HG03064 (cell line): ENCODE measurements at regions not wholly inside any gene's neighbourhood (a gene's known extent, or its start where the extent isn't known, plus 50 kb on each side); places are given as distances from the start of the nearest gene placed in this dataset.

Experiments used
- ATAC-seq: cut with Tn5 transposase; IDR thresholded peaks from one replicate; pipeline ENCODE4 v1.9.1; 2021; ENCODE audit warnings: low read depth; ENCODE audit not compliant: unreplicated experiment

GRCh38 chr2:52805901-52806410 is 961.6 kb upstream of the CHAC2 start:
- no peak for ATAC-seq

- no peak for ATAC-seq
Observed at GRCh38 chr2:52794581-52794980, 973.0 kb upstream of the CHAC2 start.

DNA sequence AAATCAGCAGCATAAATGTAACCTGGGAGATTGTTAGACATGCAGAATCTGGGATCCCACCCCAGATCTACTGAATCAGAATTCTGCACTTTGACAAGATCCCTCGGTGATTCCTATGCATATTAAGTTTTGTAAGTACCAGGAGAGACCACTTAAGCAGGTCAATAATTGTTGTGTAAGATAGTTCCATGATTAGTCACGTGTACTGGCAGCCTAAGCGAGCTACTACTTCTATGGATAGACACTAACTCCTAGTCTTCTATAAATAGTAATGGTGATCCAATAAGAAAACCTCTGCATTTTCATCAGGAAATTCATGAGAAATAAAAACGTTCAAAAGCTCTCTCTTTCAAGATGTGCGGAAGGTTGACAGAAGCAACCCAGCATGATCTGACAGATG is 988.2 kb upstream of the CHAC2 start:
- no peak for ATAC-seq

DNA sequence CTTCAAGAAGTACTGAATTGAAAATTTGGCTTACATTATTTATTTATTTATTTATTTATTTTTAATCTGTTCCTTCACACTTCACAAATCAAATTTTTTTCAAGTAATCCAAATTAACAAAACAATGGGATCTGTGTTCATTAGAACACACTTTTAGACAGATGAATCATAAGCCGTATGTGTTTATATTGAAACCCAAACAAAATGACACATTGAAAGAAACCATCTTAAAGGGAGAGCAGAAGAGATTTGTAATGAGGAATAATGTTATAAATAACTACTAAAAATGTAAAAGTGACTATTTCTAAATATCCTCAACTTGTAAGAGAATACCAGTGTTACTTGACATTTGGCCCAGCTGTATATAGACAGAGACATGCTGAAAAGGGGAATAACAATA is 991.0 kb upstream of the CHAC2 start:
- ATAC-seq = no peak

DNA sequence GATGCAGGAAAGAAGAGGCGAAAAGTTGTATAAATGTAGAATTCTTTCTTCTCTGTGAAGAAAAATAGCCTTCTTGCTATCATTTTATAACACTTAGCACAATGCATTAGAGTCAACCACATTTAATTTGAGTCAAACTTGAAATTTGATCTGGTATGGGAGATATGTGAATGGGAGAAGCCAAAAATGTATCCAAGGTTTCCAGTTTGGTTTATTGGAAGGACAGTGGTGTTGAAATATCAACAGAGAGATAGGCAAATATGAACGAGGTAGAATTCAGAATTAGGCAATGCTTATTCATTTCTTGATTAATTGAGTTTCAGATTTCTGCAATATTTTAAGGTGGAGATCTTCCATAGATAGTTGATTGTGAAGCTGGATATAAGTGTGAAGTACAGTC is 991.9 kb upstream of the CHAC2 start:
- ATAC-seq = no peak

GRCh38 chr2:52765735-52766134 is 1001.9 kb upstream of the CHAC2 start:
- ATAC-seq = no peak

- ATAC-seq = no peak
Observed at GRCh38 chr2:52749764-52750163, 1017.8 kb upstream of the CHAC2 start.

DNA sequence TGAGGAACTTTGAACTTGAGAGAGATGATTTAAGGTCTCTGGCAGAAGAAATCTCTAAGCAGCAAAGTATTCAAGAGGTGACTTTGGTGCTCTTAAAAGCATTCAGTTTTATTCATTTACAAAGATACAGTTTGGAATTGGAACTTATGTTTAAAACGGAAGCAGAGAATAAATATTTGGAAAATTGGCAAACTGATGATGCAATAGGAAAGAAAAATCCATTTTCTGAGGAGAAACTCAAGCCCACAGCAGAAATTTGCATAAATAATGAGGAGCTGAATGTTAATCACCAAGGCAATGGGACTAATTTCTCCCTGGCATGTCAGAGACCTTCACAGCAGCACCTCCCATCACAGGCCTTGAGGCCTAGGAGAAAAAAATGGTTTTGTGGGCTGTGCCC is 1022.5 kb upstream of the CHAC2 start:
- ATAC-seq = no peak

GRCh38 chr2:52732849-52733395 is 1034.7 kb upstream of the CHAC2 start:
- ATAC-seq = no peak

DNA sequence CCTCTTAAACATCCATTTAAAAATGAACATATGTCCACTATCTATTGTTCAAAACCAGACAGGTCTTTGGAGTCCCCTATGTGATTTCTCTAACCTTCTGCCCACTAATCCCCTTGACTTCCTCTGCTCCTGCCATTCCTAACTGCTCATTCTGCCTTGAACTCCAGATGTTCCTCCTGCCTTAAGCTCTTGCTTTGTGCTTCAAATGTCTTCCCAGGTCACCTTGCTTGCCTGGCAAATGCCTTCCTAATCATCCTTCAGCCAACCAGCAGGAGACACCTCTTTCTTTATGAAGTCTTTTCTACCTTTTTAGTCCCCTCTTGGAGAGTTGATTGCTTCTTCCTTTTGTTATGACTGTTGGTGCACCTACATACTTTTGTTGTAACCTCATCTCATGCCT is 1043.0 kb upstream of the CHAC2 start:
- ATAC-seq = no peak

- no peak for ATAC-seq
Observed at GRCh38 chr2:52717836-52718235, 1049.8 kb upstream of the CHAC2 start.

DNA sequence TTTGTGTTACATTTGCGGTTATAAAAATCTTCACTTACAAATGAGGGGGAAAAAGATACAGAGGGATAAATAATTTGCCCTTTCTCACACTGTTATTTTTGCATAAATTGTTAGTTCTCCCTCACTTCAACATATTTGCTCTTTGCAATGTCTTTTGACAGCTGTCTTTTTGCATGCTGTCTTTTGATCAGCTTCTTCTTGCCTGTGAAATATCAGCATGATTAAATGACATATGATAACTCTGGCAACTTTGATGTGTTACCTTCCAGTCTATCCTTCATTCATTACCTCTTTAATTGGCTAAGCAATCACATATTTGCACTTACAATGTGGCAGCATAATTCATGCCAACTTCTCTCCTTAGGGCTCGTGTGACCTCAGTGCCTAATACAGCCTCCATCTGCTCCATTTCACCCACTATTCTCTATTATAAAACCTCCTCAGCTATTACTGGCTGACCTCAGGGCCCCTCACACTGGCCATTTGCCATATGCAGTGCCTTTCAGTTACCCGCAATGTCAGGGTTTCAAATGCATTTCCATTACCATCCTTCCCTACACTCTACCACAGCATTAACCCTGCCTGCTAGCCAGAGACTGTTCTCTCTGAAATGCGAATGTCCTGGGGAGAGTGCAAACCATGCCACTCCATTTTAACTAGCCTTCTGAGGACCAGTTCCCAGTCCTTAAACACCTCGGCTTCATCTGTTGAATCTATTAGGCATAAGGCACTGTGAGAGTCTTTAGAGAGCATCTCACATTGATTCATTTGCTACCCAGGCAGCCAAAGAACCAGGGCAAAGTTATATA is 1056.6 kb upstream of the CHAC2 start:
- ATAC-seq = no peak

DNA sequence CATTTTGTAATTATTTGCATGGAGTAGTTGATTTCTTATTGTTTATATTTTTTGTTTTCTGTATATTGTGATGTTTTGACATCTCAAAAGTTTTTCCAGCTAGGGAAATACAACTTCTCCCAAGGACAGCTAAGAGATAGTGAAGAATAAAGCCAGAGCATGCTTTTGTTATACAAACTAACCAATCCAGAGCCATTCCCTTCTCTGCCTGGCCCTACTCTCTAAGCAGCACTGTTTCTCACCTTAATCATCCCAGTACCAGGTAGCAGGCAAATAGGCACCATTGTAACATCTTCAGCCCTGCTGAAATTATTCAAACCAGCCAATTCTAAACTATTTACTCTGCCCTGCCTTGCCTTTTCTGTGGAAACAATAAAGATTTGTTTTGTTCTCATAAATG is 1063.4 kb upstream of the CHAC2 start:
- ATAC-seq = no peak

- ATAC-seq = no peak
Observed at GRCh38 chr2:52703004-52703403, 1064.6 kb upstream of the CHAC2 start.

- no peak for ATAC-seq
Observed at GRCh38 chr2:52698408-52698807, 1069.2 kb upstream of the CHAC2 start.

DNA sequence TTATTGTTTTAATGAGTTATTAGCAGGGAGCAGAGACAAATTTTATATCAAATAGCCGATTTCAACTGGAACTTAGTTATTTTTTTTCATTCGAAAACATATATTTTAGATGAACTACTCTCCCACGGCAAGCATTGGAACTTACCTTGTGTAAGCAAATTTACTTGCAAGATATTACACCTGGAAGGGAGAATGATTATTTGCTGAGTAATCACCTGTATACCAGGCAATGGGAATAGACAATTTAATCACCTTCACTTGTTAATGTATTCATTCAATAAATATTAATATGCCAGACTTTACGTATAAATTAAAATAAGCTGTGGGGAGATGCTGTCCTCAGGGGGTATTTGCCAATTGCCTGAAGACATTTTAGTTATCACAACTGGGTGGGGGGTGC is 1069.9 kb upstream of the CHAC2 start:
- no peak for ATAC-seq

DNA sequence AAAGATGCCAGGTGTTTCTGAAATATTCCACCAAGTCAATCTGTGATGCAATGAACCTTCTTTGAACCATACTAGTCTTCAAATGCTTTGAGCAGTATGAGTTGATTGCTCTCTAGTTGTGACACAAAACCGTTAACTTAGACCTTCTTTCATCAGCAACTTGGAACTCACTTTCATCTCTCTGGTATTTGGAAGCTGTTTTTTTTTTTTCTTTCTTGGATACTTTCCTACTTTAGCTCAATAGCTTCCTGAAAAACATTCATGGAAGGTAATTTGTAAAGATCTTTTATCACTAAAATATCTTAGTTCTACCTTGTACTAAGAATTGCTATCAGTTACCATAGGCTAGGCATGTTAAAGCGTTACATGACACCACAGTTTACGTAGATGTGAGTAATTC is 1071.9 kb upstream of the CHAC2 start:
- ATAC-seq = no peak

GRCh38 chr2:52686935-52687334 is 1080.7 kb upstream of the CHAC2 start:
- ATAC-seq = no peak

DNA sequence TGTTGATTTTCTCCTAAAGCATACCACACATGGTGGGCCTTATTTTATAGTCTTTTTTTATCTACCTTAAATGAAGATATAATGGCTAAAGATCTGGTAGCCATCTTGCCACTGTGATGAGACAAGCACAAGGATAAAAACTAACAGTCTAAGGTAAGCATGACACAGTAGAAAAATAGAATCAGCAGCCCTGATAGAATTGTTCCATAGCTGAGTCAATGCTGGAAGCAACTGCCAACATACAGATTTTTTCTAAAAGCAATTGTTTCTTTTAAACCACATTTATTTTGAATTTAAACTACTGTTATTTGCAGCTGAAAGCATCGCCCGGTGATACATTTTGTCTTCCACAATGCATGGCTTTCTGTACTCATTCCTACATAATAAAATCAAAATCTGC is 1091.5 kb upstream of the CHAC2 start:
- ATAC-seq = no peak

- ATAC-seq = no peak
Observed at GRCh38 chr2:52668724-52669123, 1098.9 kb upstream of the CHAC2 start.

- ATAC-seq = no peak
Observed at GRCh38 chr2:52659546-52659945, 1108.1 kb upstream of the CHAC2 start.

DNA sequence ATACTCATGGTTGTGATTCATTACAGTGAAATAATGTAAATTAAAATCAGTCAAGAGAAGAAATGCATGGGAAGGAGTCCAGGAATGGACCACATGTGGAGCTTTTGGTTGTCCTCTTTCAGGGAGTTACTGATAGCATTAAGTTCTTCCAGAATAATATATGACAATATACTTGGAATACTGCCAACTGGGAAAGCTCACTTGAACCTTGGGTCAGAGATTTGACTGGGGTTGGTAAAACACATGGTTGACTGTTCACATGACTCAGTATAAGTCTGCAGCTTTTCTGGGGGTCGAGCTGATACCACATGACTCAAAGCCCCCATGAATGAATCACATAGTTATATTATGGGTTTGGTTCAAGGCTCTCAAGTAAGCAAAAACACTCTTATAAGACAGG is 1109.0 kb upstream of the CHAC2 start:
- ATAC-seq = no peak
